HepG2 (cell line): ENCODE measurements at regions not wholly inside any gene's neighbourhood (a gene's known extent, or its start where the extent isn't known, plus 50 kb on each side); places are given as distances from the start of the nearest gene placed in this dataset.

Experiments used
- DMAP1 ChIP-seq: IDR thresholded peaks from 2 replicates; pipeline ENCODE4 v1.6.1; 2016
- HDAC2 ChIP-seq: sonication (generic); formaldehyde crosslinking; IDR thresholded peaks from 2 replicates; pipeline ENCODE4 v1.4.0; 2020; ENCODE audit warnings: missing genetic modification reagents
- KLF12 ChIP-seq: sonication (generic); formaldehyde crosslinking; IDR thresholded peaks from 2 replicates; pipeline ENCODE4 v1.4.0; 2020; ENCODE audit warnings: missing genetic modification reagents, borderline replicate concordance
- MBD4 ChIP-seq: IDR thresholded peaks from 2 replicates; pipeline ENCODE4 v1.6.1; 2012; ENCODE audit warnings: low read length, inconsistent platforms, borderline replicate concordance
- NR2F6 ChIP-seq, 2 experiments: IDR thresholded peaks; 2 replicates each; pipeline ENCODE4 v1.6.1; 2016; ENCODE audit warnings: antibody characterized with exemption in 1 of 2, mild to moderate bottlenecking in 1 of 2
- PRPF4 ChIP-seq: fragments of 200-400 bp; formaldehyde crosslinking; IDR thresholded peaks from 2 replicates; pipeline ENCODE4 v1.6.1; 2016; ENCODE audit warnings: low read length, low read depth; ENCODE audit not compliant: poor library complexity, severe bottlenecking
- RARA ChIP-seq: IDR thresholded peaks from 2 replicates; pipeline ENCODE4 v1.6.1; 2016; ENCODE audit warnings: missing genetic modification reagents, missing compliant biosample characterization
- SIN3A ChIP-seq: IDR thresholded peaks from 2 replicates; pipeline ENCODE4 v1.6.1; 2011; ENCODE audit warnings: low read depth, mild to moderate bottlenecking, control low read depth, low read length, borderline replicate concordance
- SP2 ChIP-seq: sonication (generic); formaldehyde crosslinking; IDR thresholded peaks from 2 replicates; pipeline ENCODE4 v1.5.1; 2020; ENCODE audit warnings: mild to moderate bottlenecking, missing genetic modification reagents
- SYNCRIP ChIP-seq: fragments of 200-400 bp; formaldehyde crosslinking; IDR thresholded peaks from 2 replicates; pipeline ENCODE4 v1.6.1; 2018; ENCODE audit warnings: mild to moderate bottlenecking, low read depth, low read length; ENCODE audit not compliant: insufficient read depth
- TCF12 ChIP-seq, 2 experiments: fragments of 450-650 bp in 1 of 2; sonication (generic) in 1 of 2; formaldehyde crosslinking in 1 of 2; IDR thresholded peaks; 2 replicates each; pipeline versions ENCODE4 v1.6.1 to v1.8.0; 2017 to 2022; ENCODE audit warnings: antibody characterized with exemption in 1 of 2, mild to moderate bottlenecking in 1 of 2, missing genetic modification reagents in 1 of 2, moderate library complexity in 1 of 2
- TMF1 ChIP-seq: sonication (generic); formaldehyde crosslinking; IDR thresholded peaks from 2 replicates; pipeline ENCODE4 v1.8.1; 2022; ENCODE audit warnings: low read depth, missing genetic modification reagents
- XBP1 ChIP-seq: sonication (generic); formaldehyde crosslinking; IDR thresholded peaks from 2 replicates; pipeline ENCODE4 v1.5.0; 2020; ENCODE audit warnings: missing genetic modification reagents
- ZNF124 ChIP-seq: sonication (generic); formaldehyde crosslinking; IDR thresholded peaks from 2 replicates; pipeline ENCODE4 v1.4.0; 2020; ENCODE audit warnings: missing genetic modification reagents
- ZNF232 ChIP-seq: sonication (generic); formaldehyde crosslinking; IDR thresholded peaks from 2 replicates; pipeline ENCODE4 v1.4.0; 2020; ENCODE audit warnings: missing genetic modification reagents, borderline replicate concordance
- ZNF503 ChIP-seq: sonication (generic); formaldehyde crosslinking; IDR thresholded peaks from 2 replicates; pipeline ENCODE4 v1.4.0; 2020; ENCODE audit warnings: missing genetic modification reagents
- ZNF570 ChIP-seq: sonication (generic); formaldehyde crosslinking; IDR thresholded peaks from 2 replicates; pipeline ENCODE4 v1.4.0; 2020; ENCODE audit warnings: mild to moderate bottlenecking, missing genetic modification reagents, borderline replicate concordance
- ZNF646 ChIP-seq: sonication (generic); formaldehyde crosslinking; IDR thresholded peaks from 2 replicates; pipeline ENCODE4 v1.9.0; 2021; ENCODE audit warnings: mild to moderate bottlenecking, missing genetic modification reagents
- TF ChIP-seq, protein P1 (sequence below): sonication (generic); formaldehyde crosslinking; conservative IDR thresholded peaks from 2 replicates; pipeline ENCODE4 v1.8.0; 2022; ENCODE audit warnings: missing genetic modification reagents

GRCh38 chr6:26312501-26313397, 52.2 kb upstream of the BTN3A2 start (continued):
- TF ChIP-seq TMF1 (no peak), SIN3A (peak; percentile 62; the same call in 1 of the 2 replicates), MBD4 (peak; percentile 87; the same call in 1 of the 2 replicates), KLF12 (CRISPR knock-in tag) (peak; percentile 43; the same call in 1 of the 2 replicates), HDAC2 (peak; percentile 88), NR2F6 (IDR thresholded peaks at IDR 0.05) (0 out of 2 replicates have a peak, but pooled peaks have one; percentile 35), NR2F6 (CRISPR knock-in tag; IDR thresholded peaks at IDR 0.05) (peak; percentile 68), TCF12 (IDR thresholded peaks at IDR 0.05) (no peak), TCF12 (CRISPR knock-in tag; IDR thresholded peaks at IDR 0.05) (peak; percentile 53; the same call in 1 of the 2 replicates), ZNF646 (CRISPR knock-in tag) (no peak), DMAP1 (peak; percentile 23; the same call in 1 of the 2 replicates), ZNF124 (CRISPR knock-in tag) (peak; percentile 92), SYNCRIP (no peak), PRPF4 (peak; percentile 91), ZNF232 (CRISPR knock-in tag) (peak; percentile 93), ZNF570 (CRISPR knock-in tag) (no peak), RARA (CRISPR knock-in tag) (peak; percentile 50; the same call in 1 of the 2 replicates), SP2 (no peak), ZNF503 (CRISPR knock-in tag) (peak; percentile 57; the same call in 1 of the 2 replicates), XBP1 (CRISPR knock-in tag) (peak; percentile 54; the same call in 1 of the 2 replicates)
- TF ChIP-seq, protein P1, sequence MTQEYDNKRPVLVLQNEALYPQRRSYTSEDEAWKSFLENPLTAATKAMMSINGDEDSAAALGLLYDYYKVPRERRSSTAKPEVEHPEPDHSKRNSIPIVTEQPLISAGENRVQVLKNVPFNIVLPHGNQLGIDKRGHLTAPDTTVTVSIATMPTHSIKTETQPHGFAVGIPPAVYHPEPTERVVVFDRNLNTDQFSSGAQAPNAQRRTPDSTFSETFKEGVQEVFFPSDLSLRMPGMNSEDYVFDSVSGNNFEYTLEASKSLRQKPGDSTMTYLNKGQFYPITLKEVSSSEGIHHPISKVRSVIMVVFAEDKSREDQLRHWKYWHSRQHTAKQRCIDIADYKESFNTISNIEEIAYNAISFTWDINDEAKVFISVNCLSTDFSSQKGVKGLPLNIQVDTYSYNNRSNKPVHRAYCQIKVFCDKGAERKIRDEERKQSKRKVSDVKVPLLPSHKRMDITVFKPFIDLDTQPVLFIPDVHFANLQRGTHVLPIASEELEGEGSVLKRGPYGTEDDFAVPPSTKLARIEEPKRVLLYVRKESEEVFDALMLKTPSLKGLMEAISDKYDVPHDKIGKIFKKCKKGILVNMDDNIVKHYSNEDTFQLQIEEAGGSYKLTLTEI (CRISPR knock-in tag), result no peak
